ENCODE measurements at regions not wholly inside any gene's neighbourhood (a gene's known extent, or its start where the extent isn't known, plus 50 kb on each side); places are given as distances from the start of the nearest gene placed in this dataset.

DNA sequence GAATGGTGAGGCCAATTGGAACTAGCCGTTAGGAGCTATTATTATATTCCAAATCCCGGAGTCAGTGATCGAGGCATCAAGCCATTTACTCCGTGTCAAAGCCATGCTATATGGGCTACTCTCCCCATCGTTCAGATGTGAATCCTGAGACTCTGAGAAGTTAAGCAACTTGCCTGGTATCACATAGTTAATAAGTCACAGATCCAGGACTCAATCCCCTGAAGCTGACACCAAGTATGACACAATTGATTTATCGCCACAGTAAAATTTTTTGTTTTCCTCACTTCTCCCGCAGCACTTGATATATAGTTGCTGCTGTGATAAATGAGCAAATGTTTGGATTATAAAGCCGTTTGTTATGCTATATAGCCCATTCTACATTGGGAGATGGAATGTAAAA, 50.8 kb upstream of the TSHZ2 start:
- no peak for TF ChIP-seq CTCF (IDR thresholded peaks at IDR 0.05; ENCODE audit: borderline replicate concordance, control extremely low read depth, extremely low read depth, insufficient read depth, missing control alignments)
- in situ Hi-C loops (cut with MboI; ENCODE audit: low sequenced_read_pairs, unreplicated experiment), result no loop called here
- DNase-seq (ENCODE audit: low spot score), result no peak

DNA sequence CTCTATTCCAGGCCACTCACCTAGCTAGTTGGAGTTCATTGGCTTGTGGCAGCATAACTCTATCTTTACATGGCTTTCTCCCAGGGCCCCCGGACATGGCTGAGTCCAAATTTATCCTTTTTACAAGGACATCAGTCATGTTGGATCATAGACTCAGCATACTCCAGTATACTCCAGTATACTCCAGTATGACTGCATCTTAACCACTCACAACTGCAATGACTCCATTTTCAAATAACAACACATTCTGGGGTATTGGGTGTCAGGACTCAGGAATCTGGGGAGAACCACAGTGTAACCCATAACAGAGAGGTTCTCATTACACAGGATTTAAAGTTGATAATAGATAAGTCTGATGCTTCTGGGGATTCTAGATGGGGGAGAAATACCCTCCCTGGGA, 53.8 kb upstream of the TSHZ2 start:
- DNase-seq (ENCODE audit: low spot score), result no peak
- no peak for TF ChIP-seq CTCF (IDR thresholded peaks at IDR 0.05; ENCODE audit: borderline replicate concordance, control extremely low read depth, extremely low read depth, insufficient read depth, missing control alignments)
- in situ Hi-C loops (cut with MboI; ENCODE audit: low sequenced_read_pairs, unreplicated experiment), result no loop called here

- TF ChIP-seq CTCF (IDR thresholded peaks at IDR 0.05; ENCODE audit: borderline replicate concordance, control extremely low read depth, extremely low read depth, insufficient read depth, missing control alignments), result no peak
Observed at GRCh38 chr20:52915564-52915963, 56.6 kb upstream of the TSHZ2 start.

GRCh38 chr20:52914870-52915269, 57.3 kb upstream of the TSHZ2 start:
- DNase-seq (ENCODE audit: low spot score), result no peak
- in situ Hi-C loops (cut with MboI; ENCODE audit: low sequenced_read_pairs, unreplicated experiment), result no loop called here
- TF ChIP-seq CTCF (IDR thresholded peaks at IDR 0.05; ENCODE audit: borderline replicate concordance, control extremely low read depth, extremely low read depth, insufficient read depth, missing control alignments), result no peak

More at GRCh38 chr20:52915564-52915963, 56.6 kb upstream of the TSHZ2 start:
- no peak for DNase-seq (ENCODE audit: low spot score)
- in situ Hi-C loops (cut with MboI; ENCODE audit: low sequenced_read_pairs, unreplicated experiment), result no loop called here

DNA sequence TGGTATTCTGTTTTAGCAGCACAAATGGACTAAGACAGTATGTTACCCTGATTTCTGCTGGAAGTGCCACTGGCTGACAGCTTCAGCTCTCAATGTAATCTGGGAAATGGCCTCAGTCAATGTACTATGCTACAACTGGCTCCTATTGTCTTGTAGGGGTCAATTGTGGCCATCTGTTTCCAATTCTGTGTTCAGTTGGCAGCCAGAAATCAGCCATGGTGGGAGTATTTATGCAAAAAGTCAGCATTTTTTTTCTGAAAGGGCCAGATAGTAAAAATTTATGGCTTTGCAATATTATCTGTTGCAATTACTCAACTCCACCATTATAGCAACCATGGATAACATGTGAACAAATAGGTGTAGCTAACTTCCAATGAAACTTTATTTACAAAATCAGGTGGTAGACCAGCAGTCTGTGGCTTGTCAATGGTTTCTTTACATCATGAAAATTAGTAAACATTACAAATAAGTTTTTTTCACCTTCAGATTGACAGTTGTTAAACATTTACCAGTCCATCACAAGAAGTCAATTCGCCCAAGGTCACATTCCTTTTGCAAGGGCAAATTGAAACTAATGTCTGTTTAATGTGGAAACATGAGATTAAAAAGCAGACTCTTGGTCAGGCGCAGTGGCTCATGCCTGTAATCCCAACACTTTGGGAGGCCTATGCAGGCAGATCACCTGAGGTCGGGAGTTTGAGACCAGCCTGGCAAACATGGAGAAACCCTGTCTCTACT, 58.3 kb upstream of the TSHZ2 start:
- in situ Hi-C loops (cut with MboI; ENCODE audit: low sequenced_read_pairs, unreplicated experiment), result no loop called here
- no peak for TF ChIP-seq CTCF (IDR thresholded peaks at IDR 0.05; ENCODE audit: borderline replicate concordance, control extremely low read depth, extremely low read depth, insufficient read depth, missing control alignments)
- DNase-seq (ENCODE audit: low spot score), result no peak

DNA sequence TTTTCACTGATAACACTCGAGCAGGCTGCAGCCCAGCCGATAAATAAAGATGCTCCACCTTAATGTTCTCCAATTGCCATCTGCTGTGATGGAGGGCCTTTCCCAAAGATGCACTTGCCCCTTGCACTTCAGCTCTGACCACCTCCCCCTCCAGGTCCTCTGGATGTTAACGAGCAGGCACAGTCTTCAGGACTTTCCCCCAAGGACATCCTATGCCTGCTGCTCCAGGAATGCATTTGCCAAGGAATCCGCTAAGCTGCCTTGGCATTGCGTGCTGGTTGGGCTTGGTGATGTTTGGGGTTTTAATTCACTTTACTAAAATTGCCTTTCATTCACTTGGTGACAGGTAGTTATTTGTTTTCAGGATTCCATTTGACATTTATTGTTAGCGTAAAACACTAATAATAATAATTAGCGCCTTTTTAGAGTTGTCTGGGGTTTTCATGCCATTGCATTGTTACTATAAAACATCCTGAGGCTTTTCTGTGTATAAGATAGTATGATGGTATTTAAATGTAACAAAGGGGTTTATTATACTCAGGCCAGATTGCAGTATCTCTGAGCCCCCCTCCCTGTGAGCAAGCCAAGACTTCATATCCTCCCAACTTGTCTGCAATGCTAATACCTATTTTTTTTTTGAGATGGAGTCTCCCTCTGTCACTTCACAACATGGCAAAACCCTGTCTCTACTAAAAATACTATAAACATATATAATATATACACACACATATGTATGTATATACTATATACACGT, 66.7 kb upstream of the TSHZ2 start:
- no peak for DNase-seq (ENCODE audit: low spot score)
- no peak for TF ChIP-seq CTCF (IDR thresholded peaks at IDR 0.05; ENCODE audit: borderline replicate concordance, control extremely low read depth, extremely low read depth, insufficient read depth, missing control alignments)
- in situ Hi-C loops (cut with MboI; ENCODE audit: low sequenced_read_pairs, unreplicated experiment), result no loop called here

Measured in GM13976 (cell line).